NCI-H2227 (cell line): ENCODE measurements at regions not wholly inside any gene's neighbourhood (a gene's known extent, or its start where the extent isn't known, plus 50 kb on each side); places are given as distances from the start of the nearest gene placed in this dataset.

ENCODE experiments used
- DNase-seq: peaks from one replicate; lab custom pipeline; 2025; ENCODE audit not compliant: unreplicated experiment; lab: John Stamatoyannopoulos, UW

GRCh38 chr2:107361751-107362381 lies 464.8 kb upstream of the RGPD4 start:
- DNase-seq = no peak

DNA sequence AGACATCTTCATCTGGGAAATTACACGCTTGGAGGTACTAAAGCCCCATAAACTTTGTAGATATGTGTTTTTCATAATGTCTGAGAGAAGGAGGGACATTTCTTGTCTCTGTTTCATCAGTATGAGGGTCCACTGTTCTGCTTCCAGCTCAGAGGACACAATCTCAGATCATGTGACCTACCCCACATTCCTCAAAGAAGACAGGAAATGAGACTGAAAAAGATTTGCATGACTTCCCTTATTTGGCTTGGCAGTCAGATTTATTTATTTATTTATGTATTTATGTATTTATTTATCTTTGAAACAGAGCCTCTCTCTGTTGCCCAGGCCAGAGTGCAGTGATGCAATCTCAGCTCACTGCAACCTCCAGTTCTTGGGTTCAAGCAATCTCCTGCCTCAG lies 463.7 kb upstream of the RGPD4 start:
- no peak for DNase-seq

DNA sequence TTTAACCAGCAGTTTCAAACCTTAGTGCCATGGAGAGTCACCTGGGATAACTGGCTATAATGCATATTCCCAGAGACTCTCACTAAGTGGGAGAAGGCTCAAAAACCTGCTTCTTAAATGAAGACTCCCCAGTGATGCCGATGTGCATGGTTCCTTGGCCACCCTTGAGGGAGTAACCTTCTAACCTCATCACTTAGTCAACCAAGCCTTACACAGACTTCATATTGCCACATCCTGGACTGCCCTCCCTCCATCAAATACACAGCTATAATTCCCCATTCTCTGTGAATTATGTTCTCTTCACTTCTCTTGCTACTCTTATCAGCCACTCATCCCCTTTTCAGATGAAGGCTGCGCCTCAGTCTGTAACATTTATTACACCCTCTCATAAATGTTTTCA lies 462.9 kb upstream of the RGPD4 start:
- no peak for DNase-seq

GRCh38 chr2:107364361-107364950 lies 462.2 kb upstream of the RGPD4 start:
- no peak for DNase-seq

DNA sequence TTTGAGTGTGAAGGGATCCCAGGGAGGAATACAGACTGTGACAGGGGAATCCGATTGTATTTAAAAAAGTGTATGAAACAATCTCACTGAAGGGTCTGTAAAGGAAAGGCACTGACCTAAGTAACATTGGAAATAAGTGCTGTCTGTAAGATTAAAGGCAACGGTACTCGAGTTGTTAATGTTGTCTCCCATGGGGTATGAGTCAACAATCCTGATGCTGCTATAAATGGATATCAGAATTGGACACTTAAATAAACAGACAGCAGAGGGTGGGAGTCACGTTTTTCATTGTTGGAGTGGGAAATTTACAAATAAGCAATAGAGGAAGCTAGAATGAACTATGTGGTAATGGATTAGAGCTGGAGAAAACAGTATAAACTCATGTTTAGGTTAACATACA lies 452.4 kb upstream of the RGPD4 start:
- no peak for DNase-seq

- DNase-seq = no peak
Observed at GRCh38 chr2:107376909-107377308, 449.8 kb upstream of the RGPD4 start.

- DNase-seq = no peak
Observed at GRCh38 chr2:107380912-107381311, 445.8 kb upstream of the RGPD4 start.

DNA sequence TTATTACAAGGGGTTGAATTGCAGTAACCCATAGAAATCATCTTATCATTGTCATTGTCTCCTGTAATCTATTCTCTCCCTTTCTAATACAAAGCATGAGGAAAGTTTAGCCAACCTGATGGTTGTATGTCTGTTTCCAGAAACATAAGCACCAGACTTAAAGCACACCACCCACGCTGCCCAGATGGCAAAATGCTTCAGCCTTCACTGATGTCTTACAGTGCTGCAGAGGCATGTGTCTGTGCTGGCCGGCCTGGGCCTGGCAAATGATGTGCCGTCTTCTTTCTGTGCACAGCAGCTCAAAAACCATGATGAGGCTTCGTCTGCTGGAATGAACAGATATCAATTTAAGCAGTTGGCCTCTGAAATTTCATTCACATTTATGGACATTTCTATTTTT lies 443.0 kb upstream of the RGPD4 start:
- no peak for DNase-seq

DNA sequence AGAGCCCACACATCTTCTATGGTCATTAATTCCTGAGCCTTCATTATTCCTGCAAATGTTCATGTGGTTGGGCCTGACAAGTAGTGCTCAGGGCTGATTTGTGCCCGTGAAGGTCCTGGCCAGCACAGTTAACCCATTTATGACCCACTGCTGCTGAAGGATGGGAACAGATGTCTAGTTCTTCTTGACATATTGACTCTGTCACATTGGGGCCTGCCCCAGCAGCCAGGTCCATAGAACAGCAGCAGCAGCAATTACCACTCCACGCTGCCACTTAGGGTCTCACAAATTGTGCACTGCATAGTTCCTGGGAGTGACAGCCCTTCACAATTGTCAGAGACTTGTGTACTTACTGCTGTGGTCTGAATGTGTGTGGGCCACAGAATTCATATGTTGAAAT lies 442.3 kb upstream of the RGPD4 start:
- no peak for DNase-seq

DNA sequence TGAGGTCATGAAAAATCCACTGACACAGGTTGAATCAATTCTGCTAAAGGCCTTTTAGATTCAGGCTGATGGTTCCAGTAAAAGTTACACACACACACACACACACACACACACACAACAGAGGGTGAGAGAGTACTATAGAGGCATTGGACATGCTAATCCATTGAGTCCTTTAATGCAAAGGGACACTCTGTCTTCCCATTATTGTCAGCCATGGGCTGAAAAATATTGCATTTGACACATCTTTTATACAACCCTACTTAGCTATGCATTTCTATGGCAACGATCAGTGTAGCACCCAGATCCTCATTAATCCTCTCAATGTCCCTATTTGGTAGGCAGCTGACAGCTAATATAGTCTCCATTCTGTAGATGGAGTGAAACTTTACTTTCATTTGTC lies 440.8 kb upstream of the RGPD4 start:
- no peak for DNase-seq

- no peak for DNase-seq
Observed at GRCh38 chr2:107392241-107392704, 434.4 kb upstream of the RGPD4 start.

DNA sequence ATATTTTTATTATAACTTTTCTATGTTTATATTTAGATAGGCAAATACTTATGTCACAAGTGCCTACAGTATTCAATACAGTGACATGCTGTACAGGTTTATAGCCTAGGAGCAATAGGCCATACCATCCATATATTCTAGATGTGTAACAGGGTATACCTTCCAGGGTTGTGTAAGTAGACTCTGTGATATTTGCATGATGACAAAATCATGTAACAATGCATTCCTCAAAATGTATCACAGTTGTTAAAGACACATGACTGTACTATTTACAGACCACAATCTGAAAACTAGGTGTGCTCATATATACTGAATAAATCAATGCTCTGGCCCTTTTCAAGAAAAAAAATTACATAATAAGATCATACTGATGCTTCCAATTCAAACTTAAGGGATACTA lies 433.2 kb upstream of the RGPD4 start:
- DNase-seq = no peak

GRCh38 chr2:107398683-107399082 lies 428.0 kb upstream of the RGPD4 start:
- no peak for DNase-seq

GRCh38 chr2:107402330-107402729 lies 424.4 kb upstream of the RGPD4 start:
- no peak for DNase-seq

DNA sequence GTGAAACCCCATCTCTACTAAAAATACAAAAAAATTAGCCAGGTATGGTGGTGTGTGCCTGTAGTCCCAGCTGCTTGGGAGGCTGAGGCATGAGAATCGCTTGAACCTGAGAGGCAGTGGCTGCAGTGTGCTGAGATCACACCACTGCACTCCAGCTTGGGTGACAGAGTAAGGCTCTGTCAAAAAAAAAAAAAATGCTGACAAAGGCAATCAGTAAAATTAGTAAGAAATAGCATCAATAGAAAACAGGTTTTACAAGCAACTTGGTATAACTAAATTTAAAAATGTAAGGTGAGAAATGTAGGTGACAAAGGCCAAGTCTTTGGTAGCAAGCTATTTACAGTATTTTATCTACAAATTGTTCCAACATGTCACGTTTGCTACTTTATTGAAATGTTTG lies 421.4 kb upstream of the RGPD4 start:
- no peak for DNase-seq

- DNase-seq = no peak
Observed at GRCh38 chr2:107407017-107407416, 419.7 kb upstream of the RGPD4 start.

- no peak for DNase-seq
Observed at GRCh38 chr2:107407974-107408373, 418.7 kb upstream of the RGPD4 start.

GRCh38 chr2:107411267-107411666 lies 415.4 kb upstream of the RGPD4 start:
- DNase-seq = no peak

DNA sequence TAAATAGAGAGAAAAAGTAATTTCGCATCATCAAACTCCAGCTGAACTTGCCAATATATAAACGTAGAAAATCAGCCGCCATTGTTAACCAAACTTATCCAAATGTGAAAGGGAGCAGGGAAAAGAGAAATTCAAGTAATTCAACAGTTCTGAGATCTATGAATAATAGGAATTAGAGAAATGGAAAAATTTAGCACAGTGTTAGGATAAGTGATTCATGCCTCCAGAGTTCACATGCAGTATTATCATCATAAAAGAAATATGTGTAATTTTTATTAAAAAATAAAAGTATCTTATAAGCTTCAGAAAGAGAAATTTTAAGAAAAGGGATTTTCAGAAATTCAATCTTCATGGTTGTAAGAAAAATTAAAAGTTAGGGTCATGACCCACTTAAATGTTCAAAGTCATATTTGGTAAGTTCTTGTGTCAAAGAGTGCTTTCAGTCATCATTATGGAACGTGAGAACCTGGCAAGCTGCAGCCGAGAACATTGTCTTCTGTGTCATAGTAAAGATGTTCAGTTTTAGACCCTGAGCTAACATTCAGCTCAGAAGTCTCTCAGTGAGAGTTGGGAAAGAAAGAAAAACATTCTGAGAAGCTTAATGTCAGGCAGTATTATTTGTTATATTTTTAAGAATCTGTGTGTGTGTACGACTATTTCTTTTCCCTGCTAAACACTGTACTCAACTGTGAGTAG lies 414.3 kb upstream of the RGPD4 start:
- no peak for DNase-seq

- DNase-seq = no peak
Observed at GRCh38 chr2:107412981-107413380, 413.7 kb upstream of the RGPD4 start.

DNA sequence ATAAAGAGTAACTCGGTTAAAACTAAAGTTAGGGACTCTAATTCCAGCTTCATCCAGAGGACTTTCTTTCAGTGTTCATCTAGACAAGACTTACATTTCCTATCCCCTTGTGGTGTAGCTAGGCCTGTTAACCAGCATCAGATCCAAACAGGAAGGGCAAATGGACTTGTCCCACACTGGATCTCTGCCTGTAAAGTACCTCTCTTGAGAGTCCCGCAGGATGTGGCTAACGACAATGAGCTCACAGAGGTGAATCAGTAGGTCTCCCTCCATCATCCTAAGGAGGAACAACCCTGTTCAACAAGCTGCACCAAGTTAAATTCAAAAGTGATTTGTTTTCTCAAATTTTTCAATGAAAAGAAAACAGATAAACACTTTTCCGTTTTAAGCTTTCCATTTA lies 412.3 kb upstream of the RGPD4 start:
- no peak for DNase-seq

- DNase-seq = no peak
Observed at GRCh38 chr2:107418708-107419107, 408.0 kb upstream of the RGPD4 start.

DNA sequence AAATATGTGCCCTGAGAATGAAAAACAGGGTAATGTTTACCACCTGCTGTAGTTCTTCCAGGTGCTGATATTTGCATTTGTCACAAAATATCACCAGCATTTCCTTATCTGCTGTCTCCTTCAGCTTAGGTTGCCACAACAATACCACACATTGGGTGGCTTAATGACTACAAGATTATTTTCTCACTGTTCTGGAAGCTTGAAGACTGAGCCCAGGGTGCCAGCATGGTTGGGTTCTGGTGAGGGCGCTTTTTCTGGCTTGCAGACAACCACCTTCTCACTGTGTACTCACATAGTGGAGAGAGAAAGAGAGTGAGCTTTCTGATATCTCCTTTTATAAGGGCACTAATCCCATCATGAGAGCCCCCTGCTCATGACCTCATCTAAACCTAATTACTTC lies 407.5 kb upstream of the RGPD4 start:
- DNase-seq = no peak
